GM23338 (cell line): ENCODE measurements at regions not wholly inside any gene's neighbourhood (a gene's known extent, or its start where the extent isn't known, plus 50 kb on each side); places are given as distances from the start of the nearest gene placed in this dataset.

Source experiments
- ATAC-seq: fragments of 200-7000 bp; cut with Tn5 transposase; 3 replicates; pipeline ENCODE4 v1.9.1; 2020
- DNase-seq: peaks from one replicate; pipeline ENCODE4 v3.0.0-alpha.2; 2015; ENCODE audit warnings: low spot score
- H2AFZ ChIP-seq: fragments of 200-600 bp; sonication (generic); 2 replicates; pipeline ENCODE4 v1.8.0; 2016; ENCODE audit warnings: antibody characterized with exemption, mild to moderate bottlenecking, moderate library complexity
- H3F3A ChIP-seq: fragments of 200-600 bp; sonication (generic); replicated peaks from 2 replicates; pipeline ENCODE4 v1.8.0; 2017; ENCODE audit warnings: antibody characterized with exemption, mixed run types, low read depth
- H3K27ac ChIP-seq: fragments of 200-600 bp; sonication (generic); 2 replicates; pipeline ENCODE4 v1.6.1; 2016; ENCODE audit warnings: low read depth
- H3K27me3 ChIP-seq: fragments of 200-600 bp; sonication (generic); 2 replicates; pipeline ENCODE4 v1.8.0; 2016; ENCODE audit warnings: mild to moderate bottlenecking, mixed run types, moderate library complexity; ENCODE audit not compliant: insufficient read depth
- H3K36me3 ChIP-seq: fragments of 200-600 bp; sonication (generic); 2 replicates; pipeline ENCODE4 v1.8.0; 2016; ENCODE audit warnings: mild to moderate bottlenecking; ENCODE audit not compliant: insufficient read depth
- H3K4me1 ChIP-seq: fragments of 200-600 bp; sonication (generic); 2 replicates; pipeline ENCODE4 v1.8.0; 2016; ENCODE audit warnings: mild to moderate bottlenecking, moderate library complexity; ENCODE audit not compliant: insufficient read depth
- H3K4me2 ChIP-seq: fragments of 200-600 bp; sonication (generic); 2 replicates; pipeline ENCODE4 v1.7.1; 2017; ENCODE audit warnings: mixed run types
- H3K4me3 ChIP-seq: fragments of 200-600 bp; sonication (generic); 2 replicates; pipeline ENCODE4 v1.6.1; 2016; ENCODE audit warnings: mixed run types
- H3K79me2 ChIP-seq: fragments of 200-600 bp; sonication (generic); replicated peaks from 2 replicates; pipeline ENCODE4 v1.8.0; 2017; ENCODE audit warnings: mild to moderate bottlenecking; ENCODE audit not compliant: insufficient read depth
- H3K9me2 ChIP-seq: fragments of 200-600 bp; sonication (generic); 2 replicates; pipeline ENCODE4 v1.8.0; 2017; ENCODE audit not compliant: insufficient read depth
- H4K20me1 ChIP-seq: fragments of 200-600 bp; sonication (generic); replicated peaks from 2 replicates; pipeline ENCODE4 v1.8.0; 2017; ENCODE audit warnings: mild to moderate bottlenecking; ENCODE audit not compliant: insufficient read depth
- H3K27ac Mint-ChIP-seq: 2 replicates; pipeline ENCODE4 v1.8.0; 2020; ENCODE audit warnings: inconsistent platforms, mild to moderate bottlenecking, moderate library complexity, mixed read lengths
- H3K27me3 Mint-ChIP-seq: 3 replicates; pipeline ENCODE4 v1.8.0; 2022; ENCODE audit warnings: low read depth, mild to moderate bottlenecking, moderate library complexity, mixed read lengths, inconsistent platforms; ENCODE audit not compliant: insufficient read depth, poor library complexity
- H3K36me3 Mint-ChIP-seq: 3 replicates; pipeline ENCODE4 v1.8.0; 2021; ENCODE audit warnings: low read depth, mild to moderate bottlenecking, inconsistent platforms, moderate library complexity, mixed read lengths
- H3K4me1 Mint-ChIP-seq: 3 replicates; pipeline ENCODE4 v1.8.0; 2020; ENCODE audit warnings: mild to moderate bottlenecking, inconsistent platforms, mixed read lengths
- H3K4me3 Mint-ChIP-seq: 3 replicates; pipeline ENCODE4 v1.8.0; 2021; ENCODE audit warnings: moderate library complexity, mild to moderate bottlenecking, inconsistent platforms, mixed read lengths
- H3K9me3 Mint-ChIP-seq: 3 replicates; pipeline ENCODE4 v1.8.0; 2020; ENCODE audit warnings: moderate library complexity, mild to moderate bottlenecking, inconsistent platforms, mixed read lengths
- CREB1 ChIP-seq: fragments of 250-450 bp; sonication (Bioruptor Pico); IDR thresholded peaks from 2 replicates; pipeline ENCODE4 v1.5.0; 2020; ENCODE audit warnings: low read depth, mild to moderate bottlenecking, moderate library complexity
- EZH2phosphoT487 ChIP-seq: fragments of 200-600 bp; sonication (generic); IDR thresholded peaks from one replicate; pipeline ENCODE4 v1.8.1; 2018; ENCODE audit warnings: antibody characterized with exemption; ENCODE audit not compliant: unreplicated experiment
- JUNB ChIP-seq: IDR thresholded peaks from one replicate; pipeline ENCODE4 v1.6.1; 2016; ENCODE audit warnings: antibody characterized with exemption; ENCODE audit not compliant: unreplicated experiment
- NANOG ChIP-seq: IDR thresholded peaks from 2 replicates; pipeline ENCODE4 v1.6.1; 2016; ENCODE audit warnings: antibody characterized with exemption, borderline replicate concordance
- POLR2AphosphoS5 ChIP-seq: IDR thresholded peaks from 2 replicates; pipeline ENCODE4 v1.6.1; 2016; ENCODE audit warnings: antibody characterized with exemption, low read depth
- STAT1 ChIP-seq: IDR thresholded peaks from one replicate; pipeline ENCODE4 v1.6.1; 2016; ENCODE audit warnings: antibody characterized with exemption; ENCODE audit not compliant: unreplicated experiment
- ZNF114 ChIP-seq: fragments of 250-450 bp; sonication (Bioruptor Pico); IDR thresholded peaks from 2 replicates; pipeline ENCODE4 v1.5.0; 2020; ENCODE audit warnings: mild to moderate bottlenecking, moderate library complexity
- ZNF331 ChIP-seq: fragments of 250-450 bp; sonication (Bioruptor Pico); IDR thresholded peaks from 2 replicates; pipeline ENCODE4 v1.5.0; 2020; ENCODE audit warnings: low read depth, mild to moderate bottlenecking, moderate library complexity
- TF ChIP-seq, protein P1 (sequence below), 2 experiments: fragments of 200-600 bp in 1 of 2; sonication (generic) in 1 of 2; conservative IDR thresholded peaks; 2 replicates each; pipeline versions ENCODE4 v1.5.1 to v1.6.1; 2016 to 2017; ENCODE audit warnings: antibody characterized with exemption in 2 of 2, low read depth in 2 of 2, mild to moderate bottlenecking in 2 of 2, moderate library complexity in 1 of 2
- TF ChIP-seq, protein P2 (sequence below): fragments of 250-450 bp; sonication (Bioruptor Pico); IDR thresholded peaks from 2 replicates; pipeline ENCODE4 v1.5.0; 2020; ENCODE audit warnings: mild to moderate bottlenecking, moderate library complexity
- TF ChIP-seq, protein P3 (sequence below): IDR thresholded peaks from one replicate; pipeline ENCODE4 v1.6.1; 2018; ENCODE audit warnings: antibody characterized with exemption; ENCODE audit not compliant: unreplicated experiment

DNA sequence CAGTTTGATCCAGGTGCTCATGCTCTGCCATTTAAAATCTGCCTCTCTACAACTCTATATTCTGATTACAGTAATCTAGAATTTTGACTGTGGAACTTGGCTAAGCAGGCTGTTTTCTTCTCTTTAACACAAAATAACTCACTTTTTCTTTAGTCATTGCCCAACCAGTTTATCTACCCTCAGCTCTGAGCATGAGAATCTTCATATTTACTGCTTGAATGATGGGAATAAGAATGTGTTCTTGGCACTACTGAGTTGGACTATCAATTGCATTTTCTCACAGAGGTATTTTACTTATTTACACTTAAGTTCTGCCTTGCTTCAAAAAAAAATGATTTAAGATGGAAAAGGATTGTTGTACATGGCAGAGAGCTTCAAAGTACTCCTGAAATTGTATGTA, 301.1 kb downstream of the CCDC85A start (continued):
- TF ChIP-seq, protein P1, sequence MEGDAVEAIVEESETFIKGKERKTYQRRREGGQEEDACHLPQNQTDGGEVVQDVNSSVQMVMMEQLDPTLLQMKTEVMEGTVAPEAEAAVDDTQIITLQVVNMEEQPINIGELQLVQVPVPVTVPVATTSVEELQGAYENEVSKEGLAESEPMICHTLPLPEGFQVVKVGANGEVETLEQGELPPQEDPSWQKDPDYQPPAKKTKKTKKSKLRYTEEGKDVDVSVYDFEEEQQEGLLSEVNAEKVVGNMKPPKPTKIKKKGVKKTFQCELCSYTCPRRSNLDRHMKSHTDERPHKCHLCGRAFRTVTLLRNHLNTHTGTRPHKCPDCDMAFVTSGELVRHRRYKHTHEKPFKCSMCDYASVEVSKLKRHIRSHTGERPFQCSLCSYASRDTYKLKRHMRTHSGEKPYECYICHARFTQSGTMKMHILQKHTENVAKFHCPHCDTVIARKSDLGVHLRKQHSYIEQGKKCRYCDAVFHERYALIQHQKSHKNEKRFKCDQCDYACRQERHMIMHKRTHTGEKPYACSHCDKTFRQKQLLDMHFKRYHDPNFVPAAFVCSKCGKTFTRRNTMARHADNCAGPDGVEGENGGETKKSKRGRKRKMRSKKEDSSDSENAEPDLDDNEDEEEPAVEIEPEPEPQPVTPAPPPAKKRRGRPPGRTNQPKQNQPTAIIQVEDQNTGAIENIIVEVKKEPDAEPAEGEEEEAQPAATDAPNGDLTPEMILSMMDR (conservative IDR thresholded peaks at IDR 0.05; ENCODE audit: low read depth in 2 of 2) = no peak
- TF ChIP-seq NANOG = no peak
- TF ChIP-seq JUNB = no peak
- TF ChIP-seq, protein P2, sequence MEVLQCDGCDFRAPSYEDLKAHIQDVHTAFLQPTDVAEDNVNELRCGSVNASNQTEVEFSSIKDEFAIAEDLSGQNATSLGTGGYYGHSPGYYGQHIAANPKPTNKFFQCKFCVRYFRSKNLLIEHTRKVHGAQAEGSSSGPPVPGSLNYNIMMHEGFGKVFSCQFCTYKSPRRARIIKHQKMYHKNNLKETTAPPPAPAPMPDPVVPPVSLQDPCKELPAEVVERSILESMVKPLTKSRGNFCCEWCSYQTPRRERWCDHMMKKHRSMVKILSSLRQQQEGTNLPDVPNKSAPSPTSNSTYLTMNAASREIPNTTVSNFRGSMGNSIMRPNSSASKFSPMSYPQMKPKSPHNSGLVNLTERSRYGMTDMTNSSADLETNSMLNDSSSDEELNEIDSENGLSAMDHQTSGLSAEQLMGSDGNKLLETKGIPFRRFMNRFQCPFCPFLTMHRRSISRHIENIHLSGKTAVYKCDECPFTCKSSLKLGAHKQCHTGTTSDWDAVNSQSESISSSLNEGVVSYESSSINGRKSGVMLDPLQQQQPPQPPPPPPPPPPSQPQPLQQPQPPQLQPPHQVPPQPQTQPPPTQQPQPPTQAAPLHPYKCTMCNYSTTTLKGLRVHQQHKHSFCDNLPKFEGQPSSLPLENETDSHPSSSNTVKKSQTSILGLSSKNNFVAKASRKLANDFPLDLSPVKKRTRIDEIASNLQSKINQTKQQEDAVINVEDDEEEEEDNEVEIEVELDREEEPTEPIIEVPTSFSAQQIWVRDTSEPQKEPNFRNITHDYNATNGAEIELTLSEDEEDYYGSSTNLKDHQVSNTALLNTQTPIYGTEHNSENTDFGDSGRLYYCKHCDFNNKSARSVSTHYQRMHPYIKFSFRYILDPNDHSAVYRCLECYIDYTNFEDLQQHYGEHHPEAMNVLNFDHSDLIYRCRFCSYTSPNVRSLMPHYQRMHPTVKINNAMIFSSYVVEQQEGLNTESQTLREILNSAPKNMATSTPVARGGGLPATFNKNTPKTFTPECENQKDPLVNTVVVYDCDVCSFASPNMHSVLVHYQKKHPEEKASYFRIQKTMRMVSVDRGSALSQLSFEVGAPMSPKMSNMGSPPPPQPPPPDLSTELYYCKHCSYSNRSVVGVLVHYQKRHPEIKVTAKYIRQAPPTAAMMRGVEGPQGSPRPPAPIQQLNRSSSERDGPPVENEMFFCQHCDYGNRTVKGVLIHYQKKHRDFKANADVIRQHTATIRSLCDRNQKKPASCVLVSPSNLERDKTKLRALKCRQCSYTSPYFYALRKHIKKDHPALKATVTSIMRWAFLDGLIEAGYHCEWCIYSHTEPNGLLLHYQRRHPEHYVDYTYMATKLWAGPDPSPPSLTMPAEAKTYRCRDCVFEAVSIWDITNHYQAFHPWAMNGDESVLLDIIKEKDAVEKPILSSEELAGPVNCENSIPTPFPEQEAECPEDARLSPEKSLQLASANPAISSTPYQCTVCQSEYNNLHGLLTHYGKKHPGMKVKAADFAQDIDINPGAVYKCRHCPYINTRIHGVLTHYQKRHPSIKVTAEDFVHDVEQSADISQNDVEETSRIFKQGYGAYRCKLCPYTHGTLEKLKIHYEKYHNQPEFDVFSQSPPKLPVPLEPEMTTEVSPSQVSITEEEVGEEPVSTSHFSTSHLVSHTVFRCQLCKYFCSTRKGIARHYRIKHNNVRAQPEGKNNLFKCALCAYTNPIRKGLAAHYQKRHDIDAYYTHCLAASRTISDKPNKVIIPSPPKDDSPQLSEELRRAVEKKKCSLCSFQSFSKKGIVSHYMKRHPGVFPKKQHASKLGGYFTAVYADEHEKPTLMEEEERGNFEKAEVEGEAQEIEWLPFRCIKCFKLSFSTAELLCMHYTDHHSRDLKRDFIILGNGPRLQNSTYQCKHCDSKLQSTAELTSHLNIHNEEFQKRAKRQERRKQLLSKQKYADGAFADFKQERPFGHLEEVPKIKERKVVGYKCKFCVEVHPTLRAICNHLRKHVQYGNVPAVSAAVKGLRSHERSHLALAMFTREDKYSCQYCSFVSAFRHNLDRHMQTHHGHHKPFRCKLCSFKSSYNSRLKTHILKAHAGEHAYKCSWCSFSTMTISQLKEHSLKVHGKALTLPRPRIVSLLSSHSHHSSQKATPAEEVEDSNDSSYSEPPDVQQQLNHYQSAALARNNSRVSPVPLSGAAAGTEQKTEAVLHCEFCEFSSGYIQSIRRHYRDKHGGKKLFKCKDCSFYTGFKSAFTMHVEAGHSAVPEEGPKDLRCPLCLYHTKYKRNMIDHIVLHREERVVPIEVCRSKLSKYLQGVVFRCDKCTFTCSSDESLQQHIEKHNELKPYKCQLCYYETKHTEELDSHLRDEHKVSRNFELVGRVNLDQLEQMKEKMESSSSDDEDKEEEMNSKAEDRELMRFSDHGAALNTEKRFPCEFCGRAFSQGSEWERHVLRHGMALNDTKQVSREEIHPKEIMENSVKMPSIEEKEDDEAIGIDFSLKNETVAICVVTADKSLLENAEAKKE = no peak

DNA sequence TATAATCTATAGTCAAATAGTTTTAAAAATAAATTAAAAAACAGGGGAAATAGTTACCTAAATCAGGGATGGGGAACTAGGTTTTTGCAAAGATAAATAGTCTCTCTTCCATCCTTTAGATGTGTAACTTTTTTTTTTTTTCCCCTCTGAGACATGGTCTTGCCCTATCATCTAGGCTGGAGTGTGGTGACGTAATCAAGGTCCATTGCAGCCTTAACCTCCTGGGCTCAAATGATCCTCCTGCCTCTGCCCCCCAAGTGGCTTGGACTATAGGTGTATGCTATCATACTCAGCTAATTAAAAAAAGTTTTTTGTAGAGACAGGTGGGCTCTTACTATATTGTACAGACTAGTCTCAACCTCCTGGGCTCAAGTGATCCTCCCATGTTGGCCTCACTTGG, 316.5 kb downstream of the CCDC85A start:
- no peak overlapping the region for H3K27ac Mint-ChIP-seq
- Histone ChIP-seq H3K4me3 (no peak overlapping the region), H3K4me2 (no peak overlapping the region), H3K79me2 (no peaks in the 10 kb centered on the region), H3K27ac (no peak overlapping the region), H3F3A (no peaks in the 10 kb centered on the region), H3K4me1 (no peaks in the 10 kb centered on the region), H2AFZ (no peak overlapping the region), H4K20me1 (no peaks in the 10 kb centered on the region), H3K36me3 (no peaks in the 10 kb centered on the region), H3K9me2 (no peaks in the 10 kb centered on the region; the same call in 1 of the 2 replicates), H3K27me3 (no peaks in the 10 kb centered on the region)
- no peak for DNase-seq
- no peaks in the 10 kb centered on the region for H3K4me1 Mint-ChIP-seq
- H3K4me3 Mint-ChIP-seq = no peak overlapping the region
- H3K27me3 Mint-ChIP-seq = no peaks in the 10 kb centered on the region
- no peak for ATAC-seq
- H3K9me3 Mint-ChIP-seq = peaks cover 12% of the 10 kb centered on the region; the same call in 2 of the 3 replicates
- peaks cover 3% of the 10 kb centered on the region; the same call in 2 of the 3 replicates for H3K36me3 Mint-ChIP-seq
- TF ChIP-seq JUNB (no peak), ZNF114 (CRISPR knock-in tag) (no peak), POLR2AphosphoS5 (no peak), STAT1 (no peak), NANOG (no peak), ZNF331 (CRISPR knock-in tag) (no peak), EZH2phosphoT487 (no peak), CREB1 (no peak)
- TF ChIP-seq, protein P3, sequence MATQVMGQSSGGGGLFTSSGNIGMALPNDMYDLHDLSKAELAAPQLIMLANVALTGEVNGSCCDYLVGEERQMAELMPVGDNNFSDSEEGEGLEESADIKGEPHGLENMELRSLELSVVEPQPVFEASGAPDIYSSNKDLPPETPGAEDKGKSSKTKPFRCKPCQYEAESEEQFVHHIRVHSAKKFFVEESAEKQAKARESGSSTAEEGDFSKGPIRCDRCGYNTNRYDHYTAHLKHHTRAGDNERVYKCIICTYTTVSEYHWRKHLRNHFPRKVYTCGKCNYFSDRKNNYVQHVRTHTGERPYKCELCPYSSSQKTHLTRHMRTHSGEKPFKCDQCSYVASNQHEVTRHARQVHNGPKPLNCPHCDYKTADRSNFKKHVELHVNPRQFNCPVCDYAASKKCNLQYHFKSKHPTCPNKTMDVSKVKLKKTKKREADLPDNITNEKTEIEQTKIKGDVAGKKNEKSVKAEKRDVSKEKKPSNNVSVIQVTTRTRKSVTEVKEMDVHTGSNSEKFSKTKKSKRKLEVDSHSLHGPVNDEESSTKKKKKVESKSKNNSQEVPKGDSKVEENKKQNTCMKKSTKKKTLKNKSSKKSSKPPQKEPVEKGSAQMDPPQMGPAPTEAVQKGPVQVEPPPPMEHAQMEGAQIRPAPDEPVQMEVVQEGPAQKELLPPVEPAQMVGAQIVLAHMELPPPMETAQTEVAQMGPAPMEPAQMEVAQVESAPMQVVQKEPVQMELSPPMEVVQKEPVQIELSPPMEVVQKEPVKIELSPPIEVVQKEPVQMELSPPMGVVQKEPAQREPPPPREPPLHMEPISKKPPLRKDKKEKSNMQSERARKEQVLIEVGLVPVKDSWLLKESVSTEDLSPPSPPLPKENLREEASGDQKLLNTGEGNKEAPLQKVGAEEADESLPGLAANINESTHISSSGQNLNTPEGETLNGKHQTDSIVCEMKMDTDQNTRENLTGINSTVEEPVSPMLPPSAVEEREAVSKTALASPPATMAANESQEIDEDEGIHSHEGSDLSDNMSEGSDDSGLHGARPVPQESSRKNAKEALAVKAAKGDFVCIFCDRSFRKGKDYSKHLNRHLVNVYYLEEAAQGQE = no peak
